ENCODE measurements at regions not wholly inside any gene's neighbourhood (a gene's known extent, or its start where the extent isn't known, plus 50 kb on each side); places are given as distances from the start of the nearest gene placed in this dataset.

GRCh38 chr7:41449694-41450093, 253.2 kb downstream of the INHBA start:
- Histone ChIP-seq H3K23ac (ENCODE audit: insufficient read length, low read depth, low read length) (no peak overlapping the region), H2AFZ (ENCODE audit: low read length) (no peak overlapping the region), H3T11ph (ENCODE audit: low read length) (no peak overlapping the region), H2BK15ac (ENCODE audit: low read depth, low read length) (no peak overlapping the region), H3K9ac (ENCODE audit: extremely low read depth, insufficient read length, low read length) (no peak overlapping the region), H2AK5ac (ENCODE audit: insufficient read length, low read length) (no peak overlapping the region), H2BK20ac (ENCODE audit: low read depth, low read length, poor library complexity, severe bottlenecking) (no peak overlapping the region), H3K18ac (ENCODE audit: insufficient read length, low read depth, low read length) (no peak overlapping the region), H3K9me3 (ENCODE audit: control insufficient read depth, low read depth, low read length) (no peaks in the 10 kb centered on the region), H4K20me1 (ENCODE audit: control insufficient read depth, insufficient read depth, insufficient read length) (no peaks in the 10 kb centered on the region), H3K27me3 (ENCODE audit: insufficient read depth, low read length) (no peaks in the 10 kb centered on the region), H3K4me2 (ENCODE audit: insufficient read depth, insufficient read length, low read length) (no peak overlapping the region), H3K23me2 (ENCODE audit: insufficient read length, low read depth, low read length, poor library complexity, severe bottlenecking) (no peaks in the 10 kb centered on the region), H3K79me2 (ENCODE audit: insufficient read depth, low read length) (peaks cover under 1% of the 10 kb centered on the region; the same call in 1 of the 2 replicates), H2BK120ac (ENCODE audit: low read depth, low read length, poor library complexity, severe bottlenecking) (no peak overlapping the region), H3K27ac (ENCODE audit: insufficient read length, low read depth, low read length) (no peak overlapping the region), H2BK5ac (ENCODE audit: insufficient read length, low read length) (no peak overlapping the region), H3K14ac (ENCODE audit: insufficient read depth, low read length) (no peak overlapping the region), H4K5ac (ENCODE audit: insufficient read length, low read depth, low read length) (no peak overlapping the region), H3K4me1 (ENCODE audit: insufficient read depth, low read length) (no peaks in the 10 kb centered on the region), H4K8ac (replicated peaks; ENCODE audit: insufficient read length, low read depth, low read length) (no peak overlapping the region), H2BK12ac (ENCODE audit: insufficient read length, low read depth, low read length) (no peak overlapping the region), H3K4ac (ENCODE audit: low read depth, low read length) (no peak overlapping the region), H4K91ac (ENCODE audit: insufficient read length, low read depth, low read length) (no peak overlapping the region), H3K56ac (ENCODE audit: insufficient read length, low read depth, low read length) (no peak overlapping the region), H3K79me1 (ENCODE audit: insufficient read depth, low read depth, low read length, poor library complexity, severe bottlenecking) (no peaks in the 10 kb centered on the region)
- Mint-ChIP-seq H3K27ac (no peak overlapping the region), H3K27me3 (ENCODE audit: low read depth) (no peaks in the 10 kb centered on the region), H3K4me1 (peaks cover 18 to 24% of the 10 kb centered on the region in 2 experiments), H3K4me3 (no peak overlapping the region), H3K36me3 (ENCODE audit: insufficient read depth in 1 of 3, low read depth in 3 of 3) (no peaks in the 10 kb centered on the region), H3K9me3 (no peaks in the 10 kb centered on the region)
- TF ChIP-seq, protein P1, sequence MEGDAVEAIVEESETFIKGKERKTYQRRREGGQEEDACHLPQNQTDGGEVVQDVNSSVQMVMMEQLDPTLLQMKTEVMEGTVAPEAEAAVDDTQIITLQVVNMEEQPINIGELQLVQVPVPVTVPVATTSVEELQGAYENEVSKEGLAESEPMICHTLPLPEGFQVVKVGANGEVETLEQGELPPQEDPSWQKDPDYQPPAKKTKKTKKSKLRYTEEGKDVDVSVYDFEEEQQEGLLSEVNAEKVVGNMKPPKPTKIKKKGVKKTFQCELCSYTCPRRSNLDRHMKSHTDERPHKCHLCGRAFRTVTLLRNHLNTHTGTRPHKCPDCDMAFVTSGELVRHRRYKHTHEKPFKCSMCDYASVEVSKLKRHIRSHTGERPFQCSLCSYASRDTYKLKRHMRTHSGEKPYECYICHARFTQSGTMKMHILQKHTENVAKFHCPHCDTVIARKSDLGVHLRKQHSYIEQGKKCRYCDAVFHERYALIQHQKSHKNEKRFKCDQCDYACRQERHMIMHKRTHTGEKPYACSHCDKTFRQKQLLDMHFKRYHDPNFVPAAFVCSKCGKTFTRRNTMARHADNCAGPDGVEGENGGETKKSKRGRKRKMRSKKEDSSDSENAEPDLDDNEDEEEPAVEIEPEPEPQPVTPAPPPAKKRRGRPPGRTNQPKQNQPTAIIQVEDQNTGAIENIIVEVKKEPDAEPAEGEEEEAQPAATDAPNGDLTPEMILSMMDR (conservative IDR thresholded peaks at IDR 0.05): no peak
- no peak for DNase-seq
- WGBS (ENCODE audit: extremely low coverage, insufficient read length, low lambda C conversion rate): no CpG with 5 or more reads among the region's 5 CpGs

All from H9 (cell line).